HepG2 (cell line): ENCODE measurements at regions not wholly inside any gene's neighbourhood (a gene's known extent, or its start where the extent isn't known, plus 50 kb on each side); places are given as distances from the start of the nearest gene placed in this dataset.

Experiments
- CEBPZ ChIP-seq: IDR thresholded peaks from 2 replicates; pipeline ENCODE4 v1.6.1; 2012; ENCODE audit warnings: low read length, improper control_type of control experiment
- E2F1 ChIP-seq: sonication (generic); formaldehyde crosslinking; IDR thresholded peaks from 2 replicates; pipeline ENCODE4 v1.5.0; 2020; ENCODE audit warnings: missing genetic modification reagents
- EZH2 ChIP-seq: conservative IDR thresholded peaks from 2 replicates; pipeline ENCODE4 v1.6.1; 2012; ENCODE audit warnings: mild to moderate bottlenecking, low read depth, low read length, moderate library complexity
- JUNB ChIP-seq: sonication (generic); formaldehyde crosslinking; IDR thresholded peaks from 2 replicates; pipeline ENCODE4 v1.8.0; 2022; ENCODE audit warnings: missing genetic modification reagents, mild to moderate bottlenecking, borderline replicate concordance
- RNF2 ChIP-seq: fragments of 450-650 bp; conservative IDR thresholded peaks from 2 replicates; pipeline ENCODE4 v1.6.1; 2016; ENCODE audit warnings: low read depth
- ZZZ3 ChIP-seq: sonication (generic); formaldehyde crosslinking; IDR thresholded peaks from 2 replicates; pipeline ENCODE4 v1.4.0; 2020; ENCODE audit warnings: missing genetic modification reagents, mild to moderate bottlenecking, borderline replicate concordance

GRCh38 chr1:163562355-163562754, 240.6 kb downstream of the NUF2 start:
- TF ChIP-seq EZH2 = no peak
- no peak for TF ChIP-seq ZZZ3 (CRISPR knock-in tag)
- TF ChIP-seq RNF2 = no peak
- no peak for TF ChIP-seq JUNB (CRISPR knock-in tag)
- TF ChIP-seq CEBPZ = no peak
- no peak for TF ChIP-seq E2F1 (CRISPR knock-in tag)
